ENCODE measurements at regions not wholly inside any gene's neighbourhood (a gene's known extent, or its start where the extent isn't known, plus 50 kb on each side); places are given as distances from the start of the nearest gene placed in this dataset.

DNA sequence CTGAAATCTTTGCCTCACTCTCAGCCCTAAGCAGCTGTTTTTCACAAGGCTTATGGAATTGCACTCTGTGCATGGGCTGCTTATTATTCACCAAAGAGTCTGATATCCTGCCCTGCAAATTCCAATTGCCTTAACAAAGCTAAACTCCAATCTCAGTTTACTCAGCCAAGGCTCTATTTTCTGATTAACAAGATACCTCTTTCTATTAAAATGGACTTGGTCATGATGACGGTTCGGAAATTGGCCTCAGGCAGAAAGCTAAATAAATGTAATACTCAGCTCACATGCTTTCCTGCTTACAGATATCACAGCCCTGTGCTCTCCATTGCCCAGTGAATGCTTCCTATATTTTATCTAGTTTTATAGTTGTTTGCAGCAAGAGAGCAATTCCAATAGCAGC, 1270.8 kb downstream of the PCDH9 start:
- no peak overlapping the region for H3K18ac ChIP-seq (ENCODE audit: low read depth, low read length)
- H3K56ac ChIP-seq (ENCODE audit: extremely low read depth, insufficient read depth, low read length), result no peak overlapping the region
- H2BK120ac ChIP-seq (ENCODE audit: low read depth, low read length), result no peak overlapping the region
- in situ Hi-C loops (cut with MboI; ENCODE audit: low sequenced_read_pairs), result no loop called here
- H3K4ac ChIP-seq (ENCODE audit: low read depth, low read length), result no peak overlapping the region
- no peak overlapping the region for H2BK15ac ChIP-seq (ENCODE audit: low read depth, low read length)
- intact Hi-C loops (cut with micrococcal nuclease), result no loop called here
- H4K5ac ChIP-seq (ENCODE audit: low read depth, low read length), result no peak overlapping the region
- no peaks in the 10 kb centered on the region for H3K36me3 ChIP-seq (ENCODE audit: control insufficient read depth, insufficient read depth, low read length)
- H3K23ac ChIP-seq (ENCODE audit: low read depth, low read length), result no peak overlapping the region
- dilution Hi-C loops (cut with HindIII; ENCODE audit: low sequenced_read_pairs, unreplicated experiment), result no loop called here
- H3K27ac ChIP-seq (ENCODE audit: insufficient read depth, low read length), result no peak overlapping the region
- no peak overlapping the region for H3K14ac ChIP-seq (replicated peaks; ENCODE audit: low read depth, low read length)
- no peaks in the 10 kb centered on the region; the same call in 1 of the 2 replicates for H3K9me3 ChIP-seq (ENCODE audit: control insufficient read depth, insufficient read depth, low read length)
- H4K91ac ChIP-seq (ENCODE audit: insufficient read depth, low read depth, low read length), result no peak overlapping the region
- no peak overlapping the region for H2BK20ac ChIP-seq (ENCODE audit: low read depth, low read length)
- H2AK9ac ChIP-seq (replicated peaks; ENCODE audit: low read depth, low read length, poor library complexity), result no peak overlapping the region
- no peak overlapping the region for H3K4me2 ChIP-seq (ENCODE audit: low read depth, low read length)
- WGBS, 2 experiments (ENCODE audit: extremely low coverage in 2 of 2, insufficient read length in 1 of 2), result no CpG with 5 or more reads among the region's 2 CpGs
- no peak overlapping the region for H3K9ac ChIP-seq (ENCODE audit: low read depth, low read length)
- H2AK5ac ChIP-seq (ENCODE audit: low read depth, low read length), result no peak overlapping the region
- ATAC-seq (ENCODE audit: low read depth), result no peak
- no peak overlapping the region for H2AFZ ChIP-seq (replicated peaks; ENCODE audit: low read length, poor library complexity)
- H3K4me3 ChIP-seq (ENCODE audit: insufficient read depth, low read depth, low read length), result no peak overlapping the region
- no peak overlapping the region for H4K8ac ChIP-seq (ENCODE audit: low read depth in 2 of 2, low read length in 2 of 2)
- peak; percentile 28 for DNase-seq
- H3K9me1 ChIP-seq (ENCODE audit: insufficient read depth, low read length), result no peaks in the 10 kb centered on the region
- no peaks in the 10 kb centered on the region for H3K4me1 ChIP-seq (ENCODE audit: control insufficient read depth, insufficient read depth, low read length)
- no peaks in the 10 kb centered on the region for H3K27me3 ChIP-seq (ENCODE audit: control insufficient read depth, insufficient read depth, low read length)
- ChIA-PET POLR2A (ENCODE audit: unreplicated experiment) (no interaction called here), CTCF (interaction anchor here (0.6 kb wide), 1 partner anchor 554 kb away, joined by 4 read pairs; no protein-coding TSS in a partner anchor)
- H4K20me1 ChIP-seq (ENCODE audit: insufficient read depth, low read length), result no peaks in the 10 kb centered on the region
- no TSS peak for BruUV-seq (replicated peaks)
- H3K79me1 ChIP-seq (ENCODE audit: low read depth in 1 of 2, low read length in 2 of 2), result no peaks in the 10 kb centered on the region
- TF ChIP-seq MAFK (IDR thresholded peaks at IDR 0.05; ENCODE audit: low read depth, low read length), result no peak
- no peak for TF ChIP-seq BHLHE40 (IDR thresholded peaks at IDR 0.05; ENCODE audit: low read depth, low read length)
- H2BK5ac ChIP-seq (ENCODE audit: low read depth, low read length, poor library complexity, severe bottlenecking), result no peak overlapping the region
